ENCODE measurements at regions not wholly inside any gene's neighbourhood (a gene's known extent, or its start where the extent isn't known, plus 50 kb on each side); places are given as distances from the start of the nearest gene placed in this dataset.

DNA sequence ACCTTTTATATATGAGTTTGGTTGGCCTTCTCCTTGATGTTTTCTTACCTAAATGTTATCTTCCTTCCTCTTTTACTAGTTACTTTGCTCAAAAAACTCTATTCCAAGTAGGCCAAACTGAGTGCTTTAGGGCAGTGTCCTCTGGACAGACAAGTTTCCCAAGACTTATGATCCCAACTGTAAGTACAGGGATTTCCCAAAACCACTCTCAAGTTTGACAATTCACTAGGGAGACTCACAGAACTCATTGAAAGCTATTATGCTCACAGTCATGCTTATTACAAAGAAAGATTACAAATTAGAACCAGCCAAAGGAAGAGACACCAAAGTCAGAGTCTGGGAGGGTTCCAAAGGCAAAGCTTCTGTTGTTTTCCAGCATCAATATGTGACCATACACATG lies 534.2 kb upstream of the ALCAM start:
- no peak for DNase-seq (ENCODE audit: low spot score)

- DNase-seq (ENCODE audit: low spot score), result no peak
These were observed 531.3 kb upstream of the ALCAM start for GRCh38 chr3:104835376-104835775.

- no peak for DNase-seq (ENCODE audit: low spot score)
These were observed 520.4 kb upstream of the ALCAM start for GRCh38 chr3:104846270-104846669.

GRCh38 chr3:104849070-104849469 lies 517.6 kb upstream of the ALCAM start:
- DNase-seq (ENCODE audit: low spot score), result no peak

- no peak for DNase-seq (ENCODE audit: low spot score)
These were observed 512.2 kb upstream of the ALCAM start for GRCh38 chr3:104854468-104854867.

GRCh38 chr3:104855702-104856101 lies 511.0 kb upstream of the ALCAM start:
- DNase-seq (ENCODE audit: low spot score), result no peak

- no peak for DNase-seq (ENCODE audit: low spot score)
These were observed 510.0 kb upstream of the ALCAM start for GRCh38 chr3:104856741-104857140.

- no peak for DNase-seq (ENCODE audit: low spot score)
These were observed 498.4 kb upstream of the ALCAM start for GRCh38 chr3:104868291-104868690.

- DNase-seq (ENCODE audit: low spot score), result no peak
These were observed 496.4 kb upstream of the ALCAM start for GRCh38 chr3:104870276-104870675.

GRCh38 chr3:104873331-104873730 lies 493.4 kb upstream of the ALCAM start:
- peak; percentile 48 for DNase-seq (ENCODE audit: low spot score)

- DNase-seq (ENCODE audit: low spot score), result no peak
These were observed 488.3 kb upstream of the ALCAM start for GRCh38 chr3:104878395-104878794.

DNA sequence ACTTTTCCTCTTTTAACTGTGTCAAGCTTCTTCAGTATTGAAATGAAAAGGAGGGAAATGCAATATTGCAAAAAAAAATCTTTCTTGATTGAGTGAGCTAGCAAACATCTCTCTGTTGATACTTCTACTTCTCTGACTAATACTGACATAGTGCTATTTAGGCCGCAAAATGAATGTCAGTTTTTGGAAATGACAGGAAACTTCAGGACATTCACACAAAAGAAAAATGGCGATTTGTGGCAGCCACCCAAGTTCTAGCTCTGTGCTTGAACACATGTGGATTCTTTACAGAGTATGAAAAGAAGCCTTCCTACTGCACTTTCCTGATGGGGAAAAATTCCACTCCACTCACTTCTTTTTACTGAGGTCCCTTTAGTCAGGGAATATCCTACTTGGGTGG lies 486.8 kb upstream of the ALCAM start:
- no peak for DNase-seq (ENCODE audit: low spot score)

GRCh38 chr3:104885214-104885814 lies 481.4 kb upstream of the ALCAM start:
- DNase-seq (ENCODE audit: low spot score), result peak; percentile 25

- no peak for DNase-seq (ENCODE audit: low spot score)
These were observed 480.3 kb upstream of the ALCAM start for GRCh38 chr3:104886220-104886995.

DNA sequence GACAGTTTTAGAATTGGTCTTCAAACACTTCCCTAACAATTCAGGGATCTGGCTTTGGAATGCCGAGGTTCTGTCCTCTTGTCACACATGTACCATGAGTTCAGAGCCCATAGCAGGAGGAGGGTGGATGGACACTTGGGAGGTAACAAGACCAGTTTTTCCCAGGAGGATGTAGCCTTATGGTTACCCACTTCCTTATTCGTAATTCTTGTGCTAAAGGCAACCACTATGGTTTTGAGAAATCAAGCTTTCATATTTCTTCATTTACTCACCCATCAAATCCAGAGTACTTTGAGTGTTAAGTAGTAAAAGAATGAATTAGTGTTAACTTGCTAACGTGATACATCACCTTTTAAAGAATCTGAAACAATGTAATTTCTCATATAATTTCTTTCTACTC lies 479.6 kb upstream of the ALCAM start:
- DNase-seq (ENCODE audit: low spot score), result peak; percentile 5

DNA sequence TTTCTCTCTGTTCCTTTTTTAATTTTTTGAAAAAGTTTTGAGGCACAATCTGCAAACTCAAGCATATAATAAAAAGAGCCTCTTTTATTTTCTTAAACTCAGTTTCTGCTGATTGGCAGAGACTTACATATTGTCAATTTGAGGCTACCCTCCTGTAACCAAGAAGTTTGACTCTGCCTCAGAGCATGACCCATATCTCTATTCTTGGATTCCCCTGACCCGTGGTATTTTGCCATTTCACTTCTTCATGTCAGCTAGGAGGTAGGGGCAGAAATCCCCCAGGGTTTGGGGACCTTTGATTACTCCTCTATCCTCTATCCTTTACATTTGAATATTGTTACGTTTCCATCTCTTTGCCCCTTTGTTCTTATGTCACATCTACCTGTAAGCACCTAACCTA lies 479.1 kb upstream of the ALCAM start:
- no peak for DNase-seq (ENCODE audit: low spot score)

DNA sequence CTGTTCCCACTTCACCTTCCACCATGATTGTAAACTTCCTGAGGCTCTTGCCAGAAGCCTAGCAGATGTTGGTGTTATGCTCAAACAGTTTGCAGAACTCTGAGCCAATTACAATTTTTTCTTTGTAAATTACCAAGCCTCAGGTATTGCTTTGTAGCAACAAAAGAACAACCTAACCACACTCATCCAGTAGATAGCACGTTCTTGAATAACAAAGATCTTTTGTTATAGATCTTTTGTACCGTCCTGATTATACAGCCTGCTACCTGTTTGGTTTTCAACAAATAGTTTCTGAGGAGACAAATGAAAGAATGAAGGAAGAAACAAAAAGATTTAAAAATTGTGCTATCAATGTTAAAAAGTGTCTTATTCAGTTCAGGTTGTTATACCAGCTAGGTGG lies 474.7 kb upstream of the ALCAM start:
- DNase-seq (ENCODE audit: low spot score), result no peak

DNA sequence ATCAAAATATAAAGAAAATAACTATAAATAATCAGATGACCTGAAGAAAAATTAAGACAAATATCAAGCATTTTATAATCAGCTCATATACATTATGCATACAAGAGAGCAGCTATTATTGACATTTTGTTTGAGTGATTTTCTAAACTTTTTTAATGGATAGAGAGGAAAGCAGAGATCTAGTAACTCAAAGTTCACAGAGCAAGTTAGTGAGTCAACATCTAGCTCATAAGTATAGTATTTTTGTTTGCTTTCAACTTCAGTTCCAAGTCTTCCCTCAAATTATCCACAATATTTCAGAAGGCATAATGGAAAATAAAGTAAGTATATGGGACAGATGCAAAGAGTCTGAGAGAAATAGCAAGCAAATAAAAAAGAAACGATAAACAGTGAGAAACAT lies 470.1 kb upstream of the ALCAM start:
- no peak for DNase-seq (ENCODE audit: low spot score)

DNA sequence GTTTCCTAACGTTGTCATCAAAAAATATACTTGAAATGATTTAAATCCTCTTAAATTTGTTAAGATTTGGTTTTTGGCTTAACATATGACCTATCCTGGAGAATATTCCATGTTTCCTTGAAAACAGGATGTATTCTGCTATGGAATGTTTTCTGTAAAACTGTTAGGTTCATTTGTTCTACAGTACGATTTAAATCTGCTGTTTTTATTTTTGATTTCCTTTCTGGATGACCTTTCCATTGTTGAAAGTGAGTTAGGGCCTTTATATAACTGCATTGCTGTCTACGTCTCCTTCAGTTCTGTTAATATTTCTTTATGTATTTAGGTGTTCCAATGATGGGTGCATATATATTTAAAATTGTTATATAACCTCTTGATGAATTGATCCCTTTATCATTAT lies 465.3 kb upstream of the ALCAM start:
- DNase-seq (ENCODE audit: low spot score), result no peak

DNA sequence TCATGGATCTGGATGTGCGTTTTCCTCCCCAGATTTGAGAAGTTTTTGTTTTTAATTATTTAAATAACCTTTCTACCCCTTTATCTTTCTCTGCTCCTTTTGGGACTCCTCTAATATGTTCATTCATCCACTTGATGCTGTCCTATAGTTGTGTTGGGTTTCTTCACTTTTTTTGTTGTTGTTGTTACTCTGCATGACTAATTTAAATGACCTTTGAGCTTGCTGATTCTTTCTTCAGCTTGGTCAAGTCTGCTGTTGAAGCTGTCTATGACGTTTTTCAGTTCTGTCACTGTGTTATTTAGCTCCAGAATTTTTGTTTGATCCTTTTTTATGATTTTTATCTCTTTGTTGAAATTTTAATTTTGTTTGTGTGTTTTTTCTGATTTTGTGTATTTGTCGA lies 463.6 kb upstream of the ALCAM start:
- DNase-seq (ENCODE audit: low spot score), result no peak

GRCh38 chr3:104906001-104906639 lies 460.6 kb upstream of the ALCAM start:
- DNase-seq (ENCODE audit: low spot score), result no peak

DNA sequence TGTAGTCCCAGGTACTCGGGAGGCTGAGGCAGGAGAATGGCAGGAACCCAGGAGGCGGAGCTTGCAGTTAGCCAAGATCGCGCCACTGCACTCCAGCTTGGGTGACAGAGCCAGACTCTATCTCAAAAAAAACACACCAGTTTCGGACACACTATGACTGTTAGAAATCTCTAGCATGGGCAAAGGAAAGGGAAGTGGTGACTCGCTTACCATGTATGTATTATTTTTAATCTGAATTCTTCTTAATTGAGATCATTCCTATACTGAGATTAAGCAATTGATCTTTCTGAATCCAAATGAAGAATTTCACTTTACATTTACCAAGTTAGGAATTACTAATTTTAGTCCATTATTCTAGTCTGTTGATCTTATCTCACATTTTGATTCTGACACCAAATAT lies 459.2 kb upstream of the ALCAM start:
- DNase-seq (ENCODE audit: low spot score), result peak; percentile 84

DNA sequence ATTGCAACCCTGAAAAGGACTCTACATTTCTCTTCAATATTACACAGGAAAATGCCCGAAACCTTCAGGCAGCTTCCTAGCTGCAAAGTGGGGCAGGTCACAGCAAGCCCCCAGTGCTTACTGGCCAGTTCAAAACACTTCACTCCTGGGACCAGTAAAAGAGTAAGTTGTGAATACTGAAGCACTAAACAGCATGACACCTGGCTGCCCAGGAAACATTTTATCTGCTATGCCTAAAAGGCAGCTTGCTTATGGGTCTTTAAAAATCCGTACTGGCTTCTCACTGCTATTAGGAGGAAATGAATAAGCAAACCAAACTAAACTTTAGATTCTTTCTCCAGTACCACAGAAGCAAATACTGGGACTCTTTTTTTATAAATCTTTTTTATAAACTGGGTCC lies 457.9 kb upstream of the ALCAM start:
- no peak for DNase-seq (ENCODE audit: low spot score)

- peak; percentile 88 for DNase-seq (ENCODE audit: low spot score)
These were observed 457.5 kb upstream of the ALCAM start for GRCh38 chr3:104909198-104909597.
